PFSK-1 (cell line): ENCODE measurements at regions not wholly inside any gene's neighbourhood (a gene's known extent, or its start where the extent isn't known, plus 50 kb on each side); places are given as distances from the start of the nearest gene placed in this dataset.

Source experiments
- POLR2AphosphoS5 ChIP-seq: IDR thresholded peaks from 2 replicates; pipeline ENCODE4 v1.6.1; 2012; ENCODE audit warnings: low read depth, mild to moderate bottlenecking, control low read depth, low read length, moderate library complexity
- SIN3A ChIP-seq: IDR thresholded peaks from 2 replicates; pipeline ENCODE4 v1.6.1; 2012; ENCODE audit warnings: mild to moderate bottlenecking, low read length, moderate library complexity, borderline replicate concordance; ENCODE audit not compliant: insufficient read depth
- TF ChIP-seq, protein P1 (sequence below), 2 experiments: IDR thresholded peaks; 2 replicates each; pipeline versions ENCODE4 v1.6.1 to v1.8.0; 2011 to 2012; ENCODE audit warnings: low read depth in 2 of 2, low read length in 2 of 2, control low read depth in 1 of 2, inconsistent platforms in 1 of 2, mild to moderate bottlenecking in 1 of 2, moderate library complexity in 1 of 2; ENCODE audit not compliant: insufficient read depth in 1 of 2

DNA sequence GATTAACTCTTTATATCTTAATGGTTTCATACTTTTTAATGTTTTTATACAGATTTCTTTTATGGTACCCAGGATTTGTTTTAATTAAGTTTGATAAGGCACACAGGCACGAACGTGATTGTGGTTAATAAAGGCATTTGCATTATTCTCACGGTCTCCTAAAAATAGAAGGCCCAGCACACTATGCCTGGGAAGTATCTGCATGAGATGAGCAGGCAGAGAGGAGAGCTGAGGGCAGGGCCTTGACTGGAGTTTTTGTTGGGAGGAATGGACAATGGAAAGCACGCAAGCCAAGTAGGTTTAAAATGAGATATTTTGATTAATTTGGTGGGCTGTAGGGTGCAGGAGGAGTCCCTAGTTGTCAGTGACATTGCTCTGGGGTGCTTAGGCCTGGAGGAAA, 1714.3 kb upstream of the PCDH7 start:
- TF ChIP-seq POLR2AphosphoS5 (no peak), SIN3A (no peak)
- TF ChIP-seq, protein P1, sequence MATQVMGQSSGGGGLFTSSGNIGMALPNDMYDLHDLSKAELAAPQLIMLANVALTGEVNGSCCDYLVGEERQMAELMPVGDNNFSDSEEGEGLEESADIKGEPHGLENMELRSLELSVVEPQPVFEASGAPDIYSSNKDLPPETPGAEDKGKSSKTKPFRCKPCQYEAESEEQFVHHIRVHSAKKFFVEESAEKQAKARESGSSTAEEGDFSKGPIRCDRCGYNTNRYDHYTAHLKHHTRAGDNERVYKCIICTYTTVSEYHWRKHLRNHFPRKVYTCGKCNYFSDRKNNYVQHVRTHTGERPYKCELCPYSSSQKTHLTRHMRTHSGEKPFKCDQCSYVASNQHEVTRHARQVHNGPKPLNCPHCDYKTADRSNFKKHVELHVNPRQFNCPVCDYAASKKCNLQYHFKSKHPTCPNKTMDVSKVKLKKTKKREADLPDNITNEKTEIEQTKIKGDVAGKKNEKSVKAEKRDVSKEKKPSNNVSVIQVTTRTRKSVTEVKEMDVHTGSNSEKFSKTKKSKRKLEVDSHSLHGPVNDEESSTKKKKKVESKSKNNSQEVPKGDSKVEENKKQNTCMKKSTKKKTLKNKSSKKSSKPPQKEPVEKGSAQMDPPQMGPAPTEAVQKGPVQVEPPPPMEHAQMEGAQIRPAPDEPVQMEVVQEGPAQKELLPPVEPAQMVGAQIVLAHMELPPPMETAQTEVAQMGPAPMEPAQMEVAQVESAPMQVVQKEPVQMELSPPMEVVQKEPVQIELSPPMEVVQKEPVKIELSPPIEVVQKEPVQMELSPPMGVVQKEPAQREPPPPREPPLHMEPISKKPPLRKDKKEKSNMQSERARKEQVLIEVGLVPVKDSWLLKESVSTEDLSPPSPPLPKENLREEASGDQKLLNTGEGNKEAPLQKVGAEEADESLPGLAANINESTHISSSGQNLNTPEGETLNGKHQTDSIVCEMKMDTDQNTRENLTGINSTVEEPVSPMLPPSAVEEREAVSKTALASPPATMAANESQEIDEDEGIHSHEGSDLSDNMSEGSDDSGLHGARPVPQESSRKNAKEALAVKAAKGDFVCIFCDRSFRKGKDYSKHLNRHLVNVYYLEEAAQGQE (IDR thresholded peaks at IDR 0.05; ENCODE audit: insufficient read depth in 1 of 2, low read depth in 2 of 2, low read length in 2 of 2): no peak
